ENCODE measurements at regions not wholly inside any gene's neighbourhood (a gene's known extent, or its start where the extent isn't known, plus 50 kb on each side); places are given as distances from the start of the nearest gene placed in this dataset.

DNA sequence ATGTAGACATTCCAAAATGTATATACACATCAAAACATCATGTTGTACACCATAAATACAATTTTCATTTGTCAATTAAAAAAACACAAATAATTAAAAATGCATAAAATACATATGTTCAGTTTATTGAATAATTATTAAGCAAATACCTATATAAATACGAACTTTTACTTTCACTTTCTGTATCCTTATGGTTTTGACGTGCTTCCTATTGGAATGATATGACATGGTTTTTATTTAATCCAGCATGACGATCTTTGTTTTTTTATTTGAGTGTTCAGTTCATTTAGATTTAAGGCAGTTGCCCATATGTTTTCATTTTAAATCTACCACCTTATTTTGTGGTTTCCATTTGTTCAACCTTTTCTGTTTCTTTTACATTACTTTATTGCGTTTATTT lies 198.3 kb upstream of the PLET1 start:
- Histone ChIP-seq H3K4me3 (no peak overlapping the region), H3K27ac (no peak overlapping the region), H3K27me3 (replicated peaks; ENCODE audit: insufficient read depth) (no peaks in the 10 kb centered on the region), H3K4me1 (ENCODE audit: control insufficient read depth in 1 of 2, low read depth in 2 of 2) (no peaks in the 10 kb centered on the region), H3K36me3 (no peaks in the 10 kb centered on the region), H3K9me3 (no peaks in the 10 kb centered on the region)
- ATAC-seq (ENCODE audit: insufficient number of reproducible peaks, low FRiP score, low read depth) (no peak), DNase-seq (ENCODE audit: low spot score) (no peak)
- no peak for TF ChIP-seq CTCF (IDR thresholded peaks at IDR 0.05)

- Histone ChIP-seq H3K4me3 (no peak overlapping the region), H3K36me3 (no peaks in the 10 kb centered on the region), H3K27me3 (replicated peaks; ENCODE audit: insufficient read depth) (no peaks in the 10 kb centered on the region), H3K9me3 (no peaks in the 10 kb centered on the region), H3K4me1 (ENCODE audit: control insufficient read depth in 1 of 2, low read depth in 2 of 2) (no peaks in the 10 kb centered on the region), H3K27ac (no peak overlapping the region)
- ATAC-seq (ENCODE audit: insufficient number of reproducible peaks, low FRiP score, low read depth), result no peak
- DNase-seq (ENCODE audit: low spot score), result no peak
- TF ChIP-seq CTCF (IDR thresholded peaks at IDR 0.05), result no peak
These were observed 199.5 kb upstream of the PLET1 start for GRCh38 chr11:112460141-112460540.

DNA sequence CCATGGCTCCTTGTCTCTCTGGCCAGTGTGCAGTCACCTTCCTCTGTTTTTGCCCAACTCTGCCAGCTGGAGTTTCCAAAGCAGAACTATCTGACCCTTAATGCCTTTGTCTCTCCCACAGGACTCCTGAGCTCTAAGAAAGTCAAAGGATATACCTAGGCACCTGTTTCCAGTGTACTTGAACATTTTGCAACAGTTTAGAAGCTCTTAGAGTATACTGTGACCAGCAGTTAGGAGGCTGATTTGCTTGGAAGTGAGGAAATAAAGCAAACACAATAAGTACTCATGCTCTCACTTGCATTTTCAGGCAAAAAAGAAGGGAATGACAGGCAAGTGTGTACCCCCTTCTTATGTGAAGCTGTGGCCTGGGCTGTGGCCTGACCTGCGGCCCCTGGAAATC lies 204.3 kb upstream of the PLET1 start:
- H3K9me3 ChIP-seq, result no peaks in the 10 kb centered on the region
- ATAC-seq (ENCODE audit: insufficient number of reproducible peaks, low FRiP score, low read depth) (no peak), DNase-seq (ENCODE audit: low spot score) (no peak)
- no peaks in the 10 kb centered on the region for H3K4me1 ChIP-seq (ENCODE audit: control insufficient read depth in 1 of 2, low read depth in 2 of 2)
- no peak overlapping the region for H3K4me3 ChIP-seq
- H3K36me3 ChIP-seq, result no peaks in the 10 kb centered on the region
- no peak overlapping the region for H3K27ac ChIP-seq
- no peak for TF ChIP-seq CTCF (IDR thresholded peaks at IDR 0.05)
- no peaks in the 10 kb centered on the region for H3K27me3 ChIP-seq (replicated peaks; ENCODE audit: insufficient read depth)

DNA sequence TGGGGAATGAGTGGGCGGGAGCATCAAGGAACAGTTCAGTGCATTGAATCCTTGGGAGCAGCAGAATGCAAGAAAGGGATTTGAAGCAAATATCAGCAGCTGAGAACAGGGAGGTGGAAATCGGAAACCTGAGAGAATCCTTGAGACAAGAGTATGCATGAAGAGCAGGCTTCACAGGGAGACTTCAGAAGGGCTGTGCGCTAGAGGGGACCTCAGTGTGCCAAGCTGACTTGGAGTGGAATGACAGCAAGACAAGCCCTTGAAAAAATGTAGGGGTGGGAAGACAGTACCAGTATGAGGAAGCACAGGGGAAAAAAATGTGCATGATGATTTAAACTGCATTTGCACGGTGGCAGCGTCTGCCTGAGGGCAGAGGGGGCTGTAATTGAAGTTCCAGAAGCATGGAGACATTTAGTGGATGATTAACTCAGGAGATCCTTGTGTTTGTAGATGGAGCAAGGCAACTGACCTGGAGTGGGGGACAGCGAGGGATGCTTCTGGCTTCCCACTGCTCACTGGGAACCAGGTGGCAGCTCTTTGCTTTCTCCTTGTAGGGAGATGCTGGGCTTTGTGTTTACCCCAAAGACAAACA lies 204.9 kb upstream of the PLET1 start:
- no peak for ATAC-seq (ENCODE audit: insufficient number of reproducible peaks, low FRiP score, low read depth)
- TF ChIP-seq CTCF (IDR thresholded peaks at IDR 0.05), result no peak

DNA sequence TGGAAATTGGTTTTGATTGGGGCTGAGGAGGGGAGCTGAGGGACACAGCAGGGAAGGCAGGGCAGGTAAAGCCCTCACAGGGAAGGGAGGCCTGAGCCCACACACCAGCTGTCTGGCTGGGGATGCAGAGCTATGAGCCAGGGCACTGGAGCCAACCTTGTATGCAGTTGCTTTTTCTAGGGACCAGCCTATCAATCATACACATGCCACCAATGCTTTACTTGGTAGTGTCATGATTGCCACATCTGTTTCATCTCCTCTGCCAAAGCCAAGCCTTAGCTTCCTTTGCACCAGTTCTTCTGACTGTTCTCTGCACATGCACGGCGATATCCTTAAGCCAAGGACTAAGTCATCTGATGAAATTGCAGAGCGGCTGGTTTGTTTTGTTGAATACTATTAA lies 207.1 kb upstream of the PLET1 start:
- H3K9me3 ChIP-seq, result no peaks in the 10 kb centered on the region
- no peak overlapping the region for H3K4me3 ChIP-seq
- no peaks in the 10 kb centered on the region for H3K4me1 ChIP-seq (ENCODE audit: control insufficient read depth in 1 of 2, low read depth in 2 of 2)
- H3K36me3 ChIP-seq, result no peaks in the 10 kb centered on the region
- DNase-seq (ENCODE audit: low spot score) (no peak), ATAC-seq (ENCODE audit: insufficient number of reproducible peaks, low FRiP score, low read depth) (no peak)
- no peaks in the 10 kb centered on the region for H3K27me3 ChIP-seq (replicated peaks; ENCODE audit: insufficient read depth)
- H3K27ac ChIP-seq, result no peak overlapping the region
- no peak for TF ChIP-seq CTCF (IDR thresholded peaks at IDR 0.05)

More for the DNA sequence above, 204.9 kb upstream of the PLET1 start:
- H3K27me3 ChIP-seq (replicated peaks; ENCODE audit: insufficient read depth), result no peaks in the 10 kb centered on the region
- no peaks in the 10 kb centered on the region for H3K9me3 ChIP-seq
- no peaks in the 10 kb centered on the region for H3K36me3 ChIP-seq
- no peak for DNase-seq (ENCODE audit: low spot score)
- no peak overlapping the region for H3K27ac ChIP-seq
- H3K4me1 ChIP-seq (ENCODE audit: control insufficient read depth in 1 of 2, low read depth in 2 of 2), result no peaks in the 10 kb centered on the region
- H3K4me3 ChIP-seq, result no peak overlapping the region
